GM23248 (cell line): ENCODE measurements at regions not wholly inside any gene's neighbourhood (a gene's known extent, or its start where the extent isn't known, plus 50 kb on each side); places are given as distances from the start of the nearest gene placed in this dataset.
"Not testable (repeated sequence)": the region's sequence is repeated elsewhere in the genome, so short reads cannot be mapped to it uniquely, and the experiment has no call there.

Experiments used
- DNase-seq: peaks from one replicate; pipeline ENCODE4 v3.0.0-alpha.2; 2015
- H2AFZ ChIP-seq: fragments of 200-600 bp; sonication (generic); 2 replicates; pipeline ENCODE4 v1.6.1; 2016; ENCODE audit warnings: antibody characterized with exemption
- H3F3A ChIP-seq: fragments of 200-600 bp; sonication (generic); 2 replicates; pipeline ENCODE4 v1.6.1; 2016; ENCODE audit warnings: mild to moderate bottlenecking, antibody characterized with exemption, mixed run types; ENCODE audit not compliant: insufficient read depth
- H3K27ac ChIP-seq: fragments of 200-600 bp; sonication (generic); 2 replicates; pipeline ENCODE4 v1.5.1; 2016; ENCODE audit warnings: mild to moderate bottlenecking
- H3K27me3 ChIP-seq: fragments of 200-600 bp; sonication (generic); replicated peaks from 2 replicates; pipeline ENCODE4 v1.6.1; 2016; ENCODE audit warnings: mild to moderate bottlenecking; ENCODE audit not compliant: insufficient read depth
- H3K36me3 ChIP-seq: fragments of 200-600 bp; sonication (generic); 2 replicates; pipeline ENCODE4 v1.6.1; 2016; ENCODE audit warnings: low read depth, mild to moderate bottlenecking
- H3K4me1 ChIP-seq: fragments of 200-600 bp; sonication (generic); 2 replicates; pipeline ENCODE4 v1.6.1; 2016; ENCODE audit warnings: mild to moderate bottlenecking; ENCODE audit not compliant: insufficient read depth
- H3K4me2 ChIP-seq: fragments of 200-600 bp; sonication (generic); one replicate; pipeline ENCODE4 v1.6.1; 2016; ENCODE audit warnings: mild to moderate bottlenecking; ENCODE audit not compliant: unreplicated experiment
- H3K4me3 ChIP-seq: fragments of 200-600 bp; sonication (generic); 2 replicates; pipeline ENCODE4 v1.5.1; 2016; ENCODE audit warnings: mild to moderate bottlenecking
- H3K79me2 ChIP-seq: fragments of 200-600 bp; sonication (generic); 2 replicates; pipeline ENCODE4 v1.6.1; 2016; ENCODE audit warnings: mild to moderate bottlenecking; ENCODE audit not compliant: insufficient read depth
- H3K9ac ChIP-seq: fragments of 200-600 bp; sonication (generic); 2 replicates; pipeline ENCODE4 v1.6.1; 2016; ENCODE audit warnings: mild to moderate bottlenecking
- H3K9me2 ChIP-seq: fragments of 200-600 bp; sonication (generic); 2 replicates; pipeline ENCODE4 v1.6.1; 2016; ENCODE audit warnings: mixed run types, mild to moderate bottlenecking, moderate library complexity; ENCODE audit not compliant: insufficient read depth
- H3K9me3 ChIP-seq: fragments of 200-600 bp; sonication (generic); one replicate; pipeline ENCODE4 v1.6.1; 2017; ENCODE audit warnings: low read depth
- H4K20me1 ChIP-seq: fragments of 200-600 bp; sonication (generic); 2 replicates; pipeline ENCODE4 v1.6.0; 2016; ENCODE audit not compliant: insufficient read depth
- EZH2 ChIP-seq: fragments of 200-600 bp; sonication (generic); IDR thresholded peaks from 2 replicates; pipeline ENCODE4 v1.6.1; 2018; ENCODE audit warnings: antibody characterized with exemption, mild to moderate bottlenecking; ENCODE audit not compliant: insufficient read depth, poor library complexity, severe bottlenecking
- EZH2phosphoT487 ChIP-seq: fragments of 200-600 bp; sonication (generic); IDR thresholded peaks from 2 replicates; pipeline ENCODE4 v1.6.1; 2018; ENCODE audit warnings: antibody characterized with exemption, moderate library complexity, mild to moderate bottlenecking, low read depth; ENCODE audit not compliant: insufficient read depth
- WGBS, 2 experiments: methylation state at CpG; one replicate each; pipeline ENCODE4 v1.1.6; 2015 to 2017; ENCODE audit warnings: low lambda C conversion rate in 2 of 2, low coverage in 1 of 2; ENCODE audit errors: missing lambda C conversion rate in 2 of 2; 5-methylcytosine and 5-hydroxymethylcytosine counted together
- in situ Hi-C: fragments of 300-500 bp; cut with MboI; formaldehyde crosslinking; loops from 2 replicates; pipeline ENCODE4 v1.15.0; 2020

GRCh38 chr6:23851522-23851921 lies 274.5 kb upstream of the NRSN1 start:
- Histone ChIP-seq H3K9ac (no peak overlapping the region), H3K4me3 (no peak overlapping the region), H2AFZ (no peak overlapping the region), H3K27me3 (no peaks in the 10 kb centered on the region), H3K79me2 (no peaks in the 10 kb centered on the region), H4K20me1 (no peaks in the 10 kb centered on the region), H3F3A (no peaks in the 10 kb centered on the region), H3K9me3 (no peaks in the 10 kb centered on the region), H3K9me2 (no peaks in the 10 kb centered on the region), H3K36me3 (no peaks in the 10 kb centered on the region), H3K27ac (no peak overlapping the region), H3K4me2 (no peak overlapping the region), H3K4me1 (no peaks in the 10 kb centered on the region)
- 26 to 38% methylated on average over 1 of the region's 1 CpG for WGBS, 2 experiments
- DNase-seq, result no peak
- no peak for TF ChIP-seq EZH2phosphoT487
- TF ChIP-seq EZH2, result no peak
- in situ Hi-C loops, result no loop called here

DNA sequence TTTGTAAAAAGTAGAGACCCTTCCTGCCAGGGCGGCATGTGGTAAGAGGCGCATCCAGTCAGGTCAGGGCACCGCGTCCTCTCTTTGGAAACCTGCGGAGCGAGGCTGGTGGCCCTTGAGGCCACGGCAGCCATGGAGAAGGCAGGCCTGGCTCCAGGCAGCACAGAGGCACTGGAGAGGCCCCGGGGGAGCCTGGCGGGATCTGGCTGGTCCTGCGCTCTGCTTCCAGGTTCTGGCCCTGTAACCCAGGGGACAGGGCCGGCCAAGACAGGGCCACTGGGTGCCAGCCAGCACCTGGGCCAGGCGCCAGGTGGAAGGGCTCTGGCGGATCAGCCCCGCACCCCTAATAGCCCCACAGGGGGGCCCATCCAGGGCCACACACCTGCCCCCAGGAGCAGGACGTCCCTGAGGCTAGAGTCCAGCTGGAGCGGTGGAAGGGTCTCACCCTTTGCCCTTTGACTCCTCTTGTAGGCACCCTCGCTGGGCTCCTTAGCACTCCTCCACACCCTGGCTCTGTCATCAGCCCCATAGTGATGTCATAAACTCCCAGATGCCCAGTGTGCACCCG lies 272.4 kb upstream of the NRSN1 start:
- in situ Hi-C loops, H3K4me3 ChIP-seq, H3K9me3 ChIP-seq, H2AFZ ChIP-seq, H3K27ac ChIP-seq, H3K79me2 ChIP-seq, H4K20me1 ChIP-seq, H3K9me2 ChIP-seq, DNase-seq, H3K36me3 ChIP-seq, H3K4me2 ChIP-seq, H3K27me3 ChIP-seq, H3K4me1 ChIP-seq, H3K9ac ChIP-seq, H3F3A ChIP-seq: not testable (repeated sequence)
- 70 to 73% methylated on average over 12 to 14 of the region's 18 CpGs for WGBS, 2 experiments

DNA sequence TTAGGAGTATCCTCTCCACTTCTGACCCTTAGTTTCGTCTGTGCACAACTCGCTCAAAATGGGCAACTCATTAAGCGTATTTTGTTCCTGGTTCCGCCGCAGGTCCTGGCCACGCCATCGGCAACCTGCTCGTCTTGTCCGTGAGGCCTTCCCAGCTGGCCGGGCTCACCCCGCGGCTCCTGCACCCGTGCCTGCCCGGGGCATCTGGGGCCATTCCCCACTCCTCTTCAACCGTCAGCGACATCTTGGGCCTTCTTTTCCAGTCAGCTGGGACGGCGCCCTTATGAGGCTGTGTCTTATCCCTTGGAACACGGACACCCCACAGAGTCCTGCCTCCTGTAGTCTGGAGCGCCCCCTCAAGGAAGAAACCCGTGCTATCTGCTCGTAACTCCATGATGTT lies 271.9 kb upstream of the NRSN1 start:
- H3K9me3 ChIP-seq, in situ Hi-C loops, H3K4me2 ChIP-seq, H3K27ac ChIP-seq, H3K79me2 ChIP-seq, H3K4me1 ChIP-seq, H3K27me3 ChIP-seq, H3K9me2 ChIP-seq, H3K4me3 ChIP-seq, H3K36me3 ChIP-seq, H3F3A ChIP-seq, H4K20me1 ChIP-seq, H2AFZ ChIP-seq, H3K9ac ChIP-seq, DNase-seq: not testable (repeated sequence)
- 72 to 75% methylated on average over 22 of the region's 22 CpGs for WGBS, 2 experiments

- WGBS, 2 experiments, result 59 to 61% methylated on average over 19 to 21 of the region's 23 CpGs
- no peak overlapping the region for H3K4me3 ChIP-seq
- DNase-seq, result no peak
- H4K20me1 ChIP-seq, result no peaks in the 10 kb centered on the region
- H3K4me2 ChIP-seq, result no peak overlapping the region
- H3F3A ChIP-seq, result no peaks in the 10 kb centered on the region
- no peaks in the 10 kb centered on the region for H3K9me2 ChIP-seq
- no peaks in the 10 kb centered on the region for H3K4me1 ChIP-seq
- in situ Hi-C loops, result no loop called here
- H3K27me3 ChIP-seq, result no peaks in the 10 kb centered on the region
- no peak overlapping the region for H3K9ac ChIP-seq
- no peaks in the 10 kb centered on the region for H3K9me3 ChIP-seq
- no peak for TF ChIP-seq EZH2phosphoT487
- no peak for TF ChIP-seq EZH2
- no peak overlapping the region for H3K27ac ChIP-seq
- no peaks in the 10 kb centered on the region for H3K79me2 ChIP-seq
- no peaks in the 10 kb centered on the region for H3K36me3 ChIP-seq
- H2AFZ ChIP-seq, result no peak overlapping the region
These were observed 270.4 kb upstream of the NRSN1 start for GRCh38 chr6:23855497-23856116.

DNA sequence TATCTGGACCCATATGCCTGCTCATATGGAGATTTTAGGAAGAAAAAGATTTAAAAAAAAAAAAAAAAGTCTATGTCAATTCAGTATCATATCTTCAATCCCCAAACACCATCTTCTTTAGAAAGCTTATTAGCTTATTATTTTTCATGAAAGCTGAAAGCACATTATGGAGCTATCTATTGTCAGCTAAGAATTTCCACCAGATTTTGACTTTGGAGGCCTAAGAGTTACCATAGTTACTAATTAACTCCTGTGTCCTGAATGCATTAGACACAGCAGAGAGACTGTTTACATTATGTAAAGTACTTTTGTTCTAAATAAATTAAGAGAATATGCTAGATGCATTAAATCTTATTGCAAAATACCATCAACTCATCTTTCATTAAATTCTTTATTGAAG lies 255.5 kb upstream of the NRSN1 start:
- Histone ChIP-seq H3K27ac (no peak overlapping the region), H3K9me2 (no peaks in the 10 kb centered on the region), H3K4me1 (no peaks in the 10 kb centered on the region), H3F3A (no peaks in the 10 kb centered on the region), H3K9ac (no peak overlapping the region), H3K79me2 (no peaks in the 10 kb centered on the region), H3K9me3 (no peaks in the 10 kb centered on the region), H3K27me3 (no peaks in the 10 kb centered on the region), H2AFZ (no peak overlapping the region), H3K4me3 (no peak overlapping the region), H3K36me3 (no peaks in the 10 kb centered on the region), H3K4me2 (no peak overlapping the region), H4K20me1 (no peaks in the 10 kb centered on the region)
- TF ChIP-seq EZH2 (no peak), EZH2phosphoT487 (no peak)
- in situ Hi-C loops, result no loop called here
- DNase-seq, result no peak
